ENCODE measurements at regions not wholly inside any gene's neighbourhood (a gene's known extent, or its start where the extent isn't known, plus 50 kb on each side); places are given as distances from the start of the nearest gene placed in this dataset.

GRCh38 chr2:9156483-9156882 lies 50.1 kb upstream of the ASAP2 start:
- no peak overlapping the region for H3K4me3 ChIP-seq (ENCODE audit: low read depth in 1 of 2, low read length in 2 of 2)
- no peak overlapping the region for H3K27ac ChIP-seq (ENCODE audit: low read depth in 2 of 2, low read length in 1 of 2)
- H3K36me3 ChIP-seq (ENCODE audit: control insufficient read depth in 2 of 2, insufficient read depth in 2 of 2, low read length in 1 of 2) = no peaks in the 10 kb centered on the region
- 89 to 94% methylated on average over 3 of the region's 3 CpGs for WGBS, 2 donors
- H3K4me1 ChIP-seq (ENCODE audit: control insufficient read depth in 2 of 2, insufficient read depth in 2 of 2, low read length in 1 of 2) = no peaks in the 10 kb centered on the region
- H3K9me3 ChIP-seq (ENCODE audit: control insufficient read depth in 2 of 2, insufficient read depth in 1 of 2, low read depth in 1 of 2, low read length in 1 of 2) = no peaks in the 10 kb centered on the region
- H3K27me3 ChIP-seq (ENCODE audit: control insufficient read depth in 1 of 2, insufficient read depth in 2 of 2, low read length in 2 of 2) = no peaks in the 10 kb centered on the region

GRCh38 chr2:9154061-9154460 lies 52.6 kb upstream of the ASAP2 start:
- Histone ChIP-seq H3K4me3 (ENCODE audit: low read depth in 1 of 2, low read length in 2 of 2) (no peak overlapping the region), H3K36me3 (ENCODE audit: control insufficient read depth in 2 of 2, insufficient read depth in 2 of 2, low read length in 1 of 2) (no peaks in the 10 kb centered on the region), H3K9me3 (ENCODE audit: control insufficient read depth in 2 of 2, insufficient read depth in 1 of 2, low read depth in 1 of 2, low read length in 1 of 2) (no peaks in the 10 kb centered on the region), H3K27me3 (ENCODE audit: control insufficient read depth in 1 of 2, insufficient read depth in 2 of 2, low read length in 2 of 2) (no peaks in the 10 kb centered on the region), H3K4me1 (ENCODE audit: control insufficient read depth in 2 of 2, insufficient read depth in 2 of 2, low read length in 1 of 2) (peaks cover 0 to under 1% of the 10 kb centered on the region in 2 donors), H3K27ac (ENCODE audit: low read depth in 2 of 2, low read length in 1 of 2) (no peak overlapping the region)
- 91 to 92% methylated on average over 2 of the region's 2 CpGs for WGBS, 2 donors

- no peak overlapping the region for H3K27ac ChIP-seq (ENCODE audit: low read depth in 2 of 2, low read length in 1 of 2)
- no peaks in the 10 kb centered on the region for H3K36me3 ChIP-seq (ENCODE audit: control insufficient read depth in 2 of 2, insufficient read depth in 2 of 2, low read length in 1 of 2)
- peaks cover 0 to 2% of the 10 kb centered on the region in 2 donors for H3K4me1 ChIP-seq (ENCODE audit: control insufficient read depth in 2 of 2, insufficient read depth in 2 of 2, low read length in 1 of 2)
- WGBS, 2 donors = 80 to 82% methylated on average over 4 of the region's 4 CpGs
- H3K4me3 ChIP-seq (ENCODE audit: low read depth in 1 of 2, low read length in 2 of 2) = no peak overlapping the region
- no peaks in the 10 kb centered on the region for H3K9me3 ChIP-seq (ENCODE audit: control insufficient read depth in 2 of 2, insufficient read depth in 1 of 2, low read depth in 1 of 2, low read length in 1 of 2)
- H3K27me3 ChIP-seq (ENCODE audit: control insufficient read depth in 1 of 2, insufficient read depth in 2 of 2, low read length in 2 of 2) = no peaks in the 10 kb centered on the region
Observed at GRCh38 chr2:9153643-9153980, 53.0 kb upstream of the ASAP2 start.

- WGBS, 2 donors = 23 to 24% methylated on average over 17 of the region's 17 CpGs
- Histone ChIP-seq H3K27me3 (ENCODE audit: control insufficient read depth in 1 of 2, insufficient read depth in 2 of 2, low read length in 2 of 2) (no peaks in the 10 kb centered on the region), H3K9me3 (ENCODE audit: control insufficient read depth in 2 of 2, insufficient read depth in 1 of 2, low read depth in 1 of 2, low read length in 1 of 2) (no peaks in the 10 kb centered on the region), H3K4me3 (ENCODE audit: low read depth in 1 of 2, low read length in 2 of 2) (no peak overlapping the region), H3K27ac (ENCODE audit: low read depth in 2 of 2, low read length in 1 of 2) (no peak overlapping the region), H3K4me1 (ENCODE audit: control insufficient read depth in 2 of 2, insufficient read depth in 2 of 2, low read length in 1 of 2) (peaks cover 0 to 2% of the 10 kb centered on the region in 2 donors), H3K36me3 (ENCODE audit: control insufficient read depth in 2 of 2, insufficient read depth in 2 of 2, low read length in 1 of 2) (no peaks in the 10 kb centered on the region)
Observed at GRCh38 chr2:9152975-9153642, 53.5 kb upstream of the ASAP2 start.

DNA sequence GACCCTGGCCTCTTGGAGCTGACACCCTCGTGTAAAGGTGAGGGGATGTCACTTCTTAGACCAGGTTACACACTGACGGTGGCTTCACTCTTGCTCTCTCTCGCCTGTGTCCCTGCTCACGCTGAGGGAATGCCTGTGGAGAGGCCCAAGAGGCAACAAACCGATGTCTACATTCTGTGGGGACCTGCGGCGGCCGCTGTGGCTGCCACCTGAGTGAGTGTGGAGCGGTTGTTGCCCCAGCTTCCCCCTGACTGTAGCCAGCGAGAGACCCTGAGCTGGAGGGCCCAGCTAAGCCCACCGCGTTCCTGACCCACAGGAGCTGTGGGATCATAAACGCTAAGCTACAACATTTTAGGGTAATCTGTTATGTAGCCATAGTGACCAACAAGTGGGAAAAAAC lies 55.7 kb upstream of the ASAP2 start:
- Histone ChIP-seq H3K27ac (ENCODE audit: low read depth in 2 of 2, low read length in 1 of 2) (no peak overlapping the region), H3K36me3 (ENCODE audit: control insufficient read depth in 2 of 2, insufficient read depth in 2 of 2, low read length in 1 of 2) (no peaks in the 10 kb centered on the region), H3K27me3 (ENCODE audit: control insufficient read depth in 1 of 2, insufficient read depth in 2 of 2, low read length in 2 of 2) (no peaks in the 10 kb centered on the region), H3K9me3 (ENCODE audit: control insufficient read depth in 2 of 2, insufficient read depth in 1 of 2, low read depth in 1 of 2, low read length in 1 of 2) (no peaks in the 10 kb centered on the region), H3K4me3 (ENCODE audit: low read depth in 1 of 2, low read length in 2 of 2) (no peak overlapping the region), H3K4me1 (ENCODE audit: control insufficient read depth in 2 of 2, insufficient read depth in 2 of 2, low read length in 1 of 2) (peaks cover 0 to 2% of the 10 kb centered on the region in 2 donors)
- 93 to 95% methylated on average over 13 of the region's 13 CpGs for WGBS, 2 donors

DNA sequence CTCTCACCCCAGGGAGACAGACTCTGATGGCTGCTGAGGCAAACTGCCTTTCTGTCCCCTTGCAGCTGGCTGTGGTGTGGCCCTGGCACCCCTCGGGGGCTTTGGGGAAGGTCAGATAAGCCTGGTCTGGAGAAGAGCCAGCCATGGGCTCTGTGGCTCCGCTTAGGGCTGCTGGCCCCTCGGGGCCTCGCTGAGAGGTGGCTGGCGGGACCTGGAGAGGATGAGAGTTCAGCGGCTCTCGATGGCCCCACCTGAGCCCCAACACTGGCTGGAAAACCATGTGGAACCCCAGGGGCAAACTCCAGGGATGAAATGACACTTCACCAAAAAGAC lies 56.1 kb upstream of the ASAP2 start:
- no peak overlapping the region for H3K27ac ChIP-seq (ENCODE audit: low read depth in 2 of 2, low read length in 1 of 2)
- peaks cover 0 to 2% of the 10 kb centered on the region in 2 donors for H3K4me1 ChIP-seq (ENCODE audit: control insufficient read depth in 2 of 2, insufficient read depth in 2 of 2, low read length in 1 of 2)
- H3K9me3 ChIP-seq (ENCODE audit: control insufficient read depth in 2 of 2, insufficient read depth in 1 of 2, low read depth in 1 of 2, low read length in 1 of 2) = no peaks in the 10 kb centered on the region
- 84 to 90% methylated on average over 7 of the region's 7 CpGs for WGBS, 2 donors
- no peaks in the 10 kb centered on the region for H3K36me3 ChIP-seq (ENCODE audit: control insufficient read depth in 2 of 2, insufficient read depth in 2 of 2, low read length in 1 of 2)
- H3K27me3 ChIP-seq (ENCODE audit: control insufficient read depth in 1 of 2, insufficient read depth in 2 of 2, low read length in 2 of 2) = no peaks in the 10 kb centered on the region
- no peak overlapping the region for H3K4me3 ChIP-seq (ENCODE audit: low read depth in 1 of 2, low read length in 2 of 2)

DNA sequence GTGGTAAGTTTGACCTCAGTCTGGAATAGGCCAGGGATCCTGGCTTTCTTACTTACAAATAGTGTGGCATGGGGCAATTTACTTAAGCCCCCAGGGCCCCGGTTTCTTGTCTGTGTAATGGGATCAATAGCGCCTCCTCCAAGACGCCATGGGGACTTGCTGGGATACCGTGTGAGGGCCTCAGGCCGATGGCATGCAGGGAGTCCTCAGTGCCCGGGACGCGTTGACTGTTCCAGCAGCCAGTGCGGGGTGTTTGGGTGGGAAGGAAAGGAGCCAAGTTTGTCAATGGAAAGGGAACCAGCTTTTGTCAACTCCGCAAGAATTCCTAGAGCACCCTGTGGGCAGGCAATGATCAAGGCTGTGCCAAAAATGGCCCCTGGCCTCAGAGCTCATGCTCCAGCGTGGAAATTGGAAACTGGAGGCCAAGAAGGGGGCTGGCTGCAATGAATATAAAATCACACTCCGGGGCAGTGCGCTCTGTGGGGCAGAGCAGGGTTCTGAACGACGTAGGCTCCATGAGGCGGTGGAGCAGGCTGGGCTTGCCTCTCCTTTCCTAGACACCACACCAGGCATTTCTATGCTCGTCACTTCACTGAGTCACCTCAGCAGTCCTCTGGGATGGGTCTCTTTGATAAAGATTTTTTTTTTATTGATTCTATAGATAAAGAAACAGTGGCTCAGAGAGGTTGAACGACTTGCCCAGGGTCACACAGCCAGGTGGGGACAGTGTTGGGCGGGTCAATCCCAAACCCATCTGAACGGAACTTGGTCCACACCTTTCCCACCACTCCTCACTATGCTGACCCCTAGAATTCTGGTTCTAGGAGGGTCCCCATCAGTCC lies 56.7 kb upstream of the ASAP2 start:
- 89% methylated on average over 20 of the region's 20 CpGs for WGBS, 2 donors

DNA sequence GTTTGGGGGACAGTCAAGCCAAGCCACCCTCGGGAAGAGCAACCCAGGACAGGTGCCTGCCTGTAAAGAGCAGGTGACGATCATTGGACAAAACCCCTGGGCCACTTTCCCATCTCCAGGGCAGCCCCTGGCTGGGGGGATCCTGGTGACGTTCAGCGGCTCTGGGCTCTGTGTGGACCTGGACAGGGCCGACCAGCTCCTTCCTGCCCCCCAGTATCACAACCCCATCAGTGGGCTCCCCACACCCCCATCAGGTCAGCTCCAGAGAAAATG lies 57.3 kb upstream of the ASAP2 start:
- Histone ChIP-seq H3K36me3 (ENCODE audit: control insufficient read depth in 2 of 2, insufficient read depth in 2 of 2, low read length in 1 of 2) (no peaks in the 10 kb centered on the region), H3K27ac (ENCODE audit: low read depth in 2 of 2, low read length in 1 of 2) (no peak overlapping the region), H3K9me3 (ENCODE audit: control insufficient read depth in 2 of 2, insufficient read depth in 1 of 2, low read depth in 1 of 2, low read length in 1 of 2) (no peaks in the 10 kb centered on the region), H3K4me1 (ENCODE audit: control insufficient read depth in 2 of 2, insufficient read depth in 2 of 2, low read length in 1 of 2) (peaks cover 0 to 2% of the 10 kb centered on the region in 2 donors), H3K27me3 (ENCODE audit: control insufficient read depth in 1 of 2, insufficient read depth in 2 of 2, low read length in 2 of 2) (no peaks in the 10 kb centered on the region), H3K4me3 (ENCODE audit: low read depth in 1 of 2, low read length in 2 of 2) (no peak overlapping the region)
- WGBS, 2 donors = 86 to 90% methylated on average over 5 of the region's 5 CpGs

More for the DNA sequence above, 56.7 kb upstream of the ASAP2 start:
- Histone ChIP-seq H3K27ac (ENCODE audit: low read depth in 2 of 2, low read length in 1 of 2) (no peak overlapping the region), H3K4me1 (ENCODE audit: control insufficient read depth in 2 of 2, insufficient read depth in 2 of 2, low read length in 1 of 2) (peaks cover 0 to 2% of the 10 kb centered on the region in 2 donors), H3K9me3 (ENCODE audit: control insufficient read depth in 2 of 2, insufficient read depth in 1 of 2, low read depth in 1 of 2, low read length in 1 of 2) (no peaks in the 10 kb centered on the region), H3K4me3 (ENCODE audit: low read depth in 1 of 2, low read length in 2 of 2) (no peak overlapping the region), H3K36me3 (ENCODE audit: control insufficient read depth in 2 of 2, insufficient read depth in 2 of 2, low read length in 1 of 2) (no peaks in the 10 kb centered on the region), H3K27me3 (ENCODE audit: control insufficient read depth in 1 of 2, insufficient read depth in 2 of 2, low read length in 2 of 2) (no peaks in the 10 kb centered on the region)

GRCh38 chr2:9146646-9147045 lies 60.0 kb upstream of the ASAP2 start:
- WGBS, 2 donors = 90 to 92% methylated on average over 6 of the region's 6 CpGs
- H3K4me3 ChIP-seq (ENCODE audit: low read depth in 1 of 2, low read length in 2 of 2) = no peak overlapping the region
- H3K9me3 ChIP-seq (ENCODE audit: control insufficient read depth in 2 of 2, insufficient read depth in 1 of 2, low read depth in 1 of 2, low read length in 1 of 2) = no peaks in the 10 kb centered on the region
- H3K4me1 ChIP-seq (ENCODE audit: control insufficient read depth in 2 of 2, insufficient read depth in 2 of 2, low read length in 1 of 2) = peaks cover 0 to 2% of the 10 kb centered on the region in 2 donors
- H3K27ac ChIP-seq (ENCODE audit: low read depth in 2 of 2, low read length in 1 of 2) = no peak overlapping the region
- H3K36me3 ChIP-seq (ENCODE audit: control insufficient read depth in 2 of 2, insufficient read depth in 2 of 2, low read length in 1 of 2) = no peaks in the 10 kb centered on the region
- no peaks in the 10 kb centered on the region for H3K27me3 ChIP-seq (ENCODE audit: control insufficient read depth in 1 of 2, insufficient read depth in 2 of 2, low read length in 2 of 2)

All from esophagus (tissue), 2 donors.